Lower lobe of right lung (tissue), 2 donors: ENCODE measurements at regions not wholly inside any gene's neighbourhood (a gene's known extent, or its start where the extent isn't known, plus 50 kb on each side); places are given as distances from the start of the nearest gene placed in this dataset.

Experiments used
- ATAC-seq, 2 donors: fragments of 200-7000 bp; cut with Tn5 transposase; one replicate each; pipeline ENCODE4 v1.9.1; 2020 to 2022; ENCODE audit warnings: mild to moderate bottlenecking in 2 of 2, moderate library complexity in 2 of 2
- DNase-seq: peaks from one replicate; pipeline ENCODE4 v3.0.0-alpha.2; 2020
- H3K27ac ChIP-seq: fragments of 200-600 bp; one replicate; pipeline ENCODE4 v1.8.0; 2022
- H3K27me3 ChIP-seq: fragments of 200-600 bp; one replicate; pipeline ENCODE4 v1.8.0; 2022; ENCODE audit warnings: low read depth
- H3K36me3 ChIP-seq: fragments of 200-600 bp; one replicate; pipeline ENCODE4 v1.8.0; 2022; ENCODE audit warnings: mild to moderate bottlenecking
- H3K4me1 ChIP-seq: fragments of 200-600 bp; one replicate; pipeline ENCODE4 v1.8.0; 2022
- H3K4me3 ChIP-seq: fragments of 200-600 bp; one replicate; pipeline ENCODE4 v1.8.0; 2022; ENCODE audit warnings: mild to moderate bottlenecking
- H3K9me3 ChIP-seq: fragments of 200-600 bp; one replicate; pipeline ENCODE4 v1.8.0; 2022
- CTCF ChIP-seq: fragments of 200-600 bp; IDR thresholded peaks from one replicate; pipeline ENCODE4 v1.8.0; 2022; ENCODE audit warnings: antibody characterized with exemption, mild to moderate bottlenecking
- intact Hi-C: fragments of 100-400 bp; cut with DNase I; formaldehyde crosslinking; loops from one replicate; pipeline ENCODE4 v1.11.0; 2022
- donor health status: DM: no; HTN: yes; CAD: no; lungs with severe emphysema.

- H3K27me3 ChIP-seq: no peaks in the 10 kb centered on the region
- peak; percentile 16 for TF ChIP-seq CTCF
- DNase-seq (no peak), ATAC-seq (no peak)
- H3K4me1 ChIP-seq: no peaks in the 10 kb centered on the region
- H3K27ac ChIP-seq: no peak overlapping the region
- no peaks in the 10 kb centered on the region for H3K9me3 ChIP-seq
- intact Hi-C loops: no loop called here
- H3K4me3 ChIP-seq: no peak overlapping the region
- H3K36me3 ChIP-seq: no peaks in the 10 kb centered on the region
Measured at GRCh38 chr4:149896432-149896831, 80.8 kb upstream of the IQCM start.

- no peaks in the 10 kb centered on the region for H3K36me3 ChIP-seq
- H3K27me3 ChIP-seq: no peaks in the 10 kb centered on the region
- peak; percentile 31 for TF ChIP-seq CTCF
- no peak for ATAC-seq
- no peak overlapping the region for H3K27ac ChIP-seq
- no peak for DNase-seq
- intact Hi-C loops: no loop called here
- no peaks in the 10 kb centered on the region for H3K4me1 ChIP-seq
- no peak overlapping the region for H3K4me3 ChIP-seq
- H3K9me3 ChIP-seq: no peaks in the 10 kb centered on the region
Measured at GRCh38 chr4:149897783-149898182, 82.1 kb upstream of the IQCM start.

- H3K36me3 ChIP-seq: no peaks in the 10 kb centered on the region
- ATAC-seq: no peak
Measured at GRCh38 chr4:149901128-149901527, 85.5 kb upstream of the IQCM start.

GRCh38 chr4:149902242-149902641 is 86.6 kb upstream of the IQCM start:
- intact Hi-C loops: no loop called here

More at GRCh38 chr4:149901128-149901527, 85.5 kb upstream of the IQCM start:
- intact Hi-C loops: no loop called here
- no peak for TF ChIP-seq CTCF
- DNase-seq: no peak
- Histone ChIP-seq H3K9me3 (no peaks in the 10 kb centered on the region), H3K27me3 (no peaks in the 10 kb centered on the region), H3K27ac (no peak overlapping the region), H3K4me1 (no peaks in the 10 kb centered on the region), H3K4me3 (no peak overlapping the region)

GRCh38 chr4:149910177-149910576 is 94.5 kb upstream of the IQCM start:
- no peaks in the 10 kb centered on the region for H3K9me3 ChIP-seq

More at GRCh38 chr4:149902242-149902641, 86.6 kb upstream of the IQCM start:
- no peaks in the 10 kb centered on the region for H3K9me3 ChIP-seq
- H3K4me3 ChIP-seq: no peak overlapping the region
- no peaks in the 10 kb centered on the region for H3K36me3 ChIP-seq
- no peak overlapping the region for H3K27ac ChIP-seq
- no peaks in the 10 kb centered on the region for H3K27me3 ChIP-seq
- no peak for ATAC-seq
- DNase-seq: no peak
- H3K4me1 ChIP-seq: no peaks in the 10 kb centered on the region
- no peak for TF ChIP-seq CTCF

More at GRCh38 chr4:149910177-149910576, 94.5 kb upstream of the IQCM start:
- H3K4me1 ChIP-seq: no peaks in the 10 kb centered on the region
- no peaks in the 10 kb centered on the region for H3K27me3 ChIP-seq
- no peak overlapping the region for H3K4me3 ChIP-seq
- DNase-seq (no peak), ATAC-seq (no peak)
- no peak for TF ChIP-seq CTCF
- no peak overlapping the region for H3K27ac ChIP-seq
- intact Hi-C loops: no loop called here
- no peaks in the 10 kb centered on the region for H3K36me3 ChIP-seq
